Endothelial cell of umbilical vein (primary cell): ENCODE measurements at regions not wholly inside any gene's neighbourhood (a gene's known extent, or its start where the extent isn't known, plus 50 kb on each side); places are given as distances from the start of the nearest gene placed in this dataset.

Experiments
- BruUV-seq: library from RNA; stranded (reverse); fragments of 400-500 nt; replicated peaks from 2 replicates; lab custom pipeline; 2021; lab: Mats Ljungman, UMichigan
- CTCF ChIA-PET: fragments of 300-600, 350-600 bp; sonication (Branson Sonifier 250); formaldehyde crosslinking; loops from one replicate; lab custom pipeline; 2021; ENCODE audit warnings: antibody characterized with exemption, inconsistent platforms; lab: Charles Lee
- POLR2A ChIA-PET: fragments of 300-600, 350-600 bp; sonication (Branson Sonifier 250); formaldehyde crosslinking; loops from one replicate; lab custom pipeline; 2021; ENCODE audit warnings: antibody characterized with exemption, inconsistent platforms; lab: Charles Lee
- DNase-seq: peaks from one replicate; pipeline ENCODE4 v3.0.0-alpha.2; 2011; ENCODE audit warnings: low read depth, low spot score
- FAIRE-seq: peaks from 2 replicates; lab custom pipeline; 2011; peaks lifted over from hg19 to GRCh38; lab: Jason Lieb, UNC
- H2AFZ ChIP-seq: 2 replicates; pipeline ENCODE4 v1.6.0; 2012; ENCODE audit warnings: low read depth, low read length, control low read depth, inconsistent platforms
- H3K27ac ChIP-seq: 2 replicates; pipeline ENCODE4 v1.5.1; 2011; ENCODE audit warnings: low read depth, mild to moderate bottlenecking, control low read depth, low read length, moderate library complexity; ENCODE audit not compliant: insufficient read depth
- H3K27me3 ChIP-seq, 2 experiments: 2 replicates each; pipeline versions ENCODE4 v1.6.0 to v1.6.1; 2011; ENCODE audit warnings: low read length in 2 of 2, mixed read lengths in 1 of 2; ENCODE audit not compliant: control insufficient read depth in 2 of 2, insufficient read depth in 2 of 2
- H3K36me3 ChIP-seq, 2 experiments: 2 replicates in 1 of 2; 3 replicates in 1 of 2; pipeline ENCODE4 v1.5.1; 2011; ENCODE audit warnings: low read length in 2 of 2, mild to moderate bottlenecking in 1 of 2, moderate library complexity in 1 of 2; ENCODE audit not compliant: control insufficient read depth in 2 of 2, insufficient read depth in 2 of 2; ENCODE audit errors: extremely low read depth in 1 of 2
- H3K4me1 ChIP-seq: 3 replicates; pipeline ENCODE4 v1.5.1; 2011; ENCODE audit warnings: mild to moderate bottlenecking, low read length; ENCODE audit not compliant: control insufficient read depth, insufficient read depth; ENCODE audit errors: extremely low read depth
- H3K4me2 ChIP-seq: 2 replicates; pipeline ENCODE4 v1.6.1; 2011; ENCODE audit warnings: low read length, control low read depth, mixed read lengths; ENCODE audit not compliant: insufficient read depth
- H3K4me3 ChIP-seq, 3 experiments: fragments of 200-600 bp in 1 of 3; sonication (generic), shearing (Covaris generic) in 1 of 3; replicated peaks in 1 of 3; 2 replicates each; pipeline ENCODE4 v1.5.1; 2011 to 2016; ENCODE audit warnings: control low read depth in 3 of 3, low read length in 3 of 3, mild to moderate bottlenecking in 2 of 3, inconsistent platforms in 1 of 3, low read depth in 1 of 3, moderate library complexity in 1 of 3; ENCODE audit not compliant: insufficient read depth in 1 of 3
- H3K79me2 ChIP-seq: 2 replicates; pipeline ENCODE4 v1.6.0; 2012; ENCODE audit warnings: low read length, inconsistent platforms; ENCODE audit not compliant: control insufficient read depth, insufficient read depth
- H3K9ac ChIP-seq: replicated peaks from 2 replicates; pipeline ENCODE3; 2011; ENCODE audit warnings: low read length, control low read depth; ENCODE audit not compliant: insufficient read depth; ENCODE audit errors: extremely low read depth
- H3K9me1 ChIP-seq: replicated peaks from 3 replicates; pipeline ENCODE4 v1.6.0; 2011; ENCODE audit warnings: mild to moderate bottlenecking, low read length; ENCODE audit not compliant: control insufficient read depth, insufficient read depth; ENCODE audit errors: extremely low read depth
- H3K9me3 ChIP-seq: replicated peaks from 2 replicates; pipeline ENCODE4 v1.5.1; 2012; ENCODE audit warnings: low read length, inconsistent platforms; ENCODE audit not compliant: control insufficient read depth, insufficient read depth
- H4K20me1 ChIP-seq: replicated peaks from 2 replicates; pipeline ENCODE3; 2011; ENCODE audit warnings: mild to moderate bottlenecking, low read length; ENCODE audit not compliant: control insufficient read depth, insufficient read depth; ENCODE audit errors: extremely low read depth
- CTCF ChIP-seq, 2 donors: IDR thresholded peaks; 1 replicate in 1 of 2; 2 replicates in 1 of 2; pipeline ENCODE4 v1.5.1; 2011; ENCODE audit warnings: low read length in 2 of 2, mild to moderate bottlenecking in 2 of 2, moderate library complexity in 2 of 2, control low read depth in 1 of 2, inconsistent platforms in 1 of 2, low read depth in 1 of 2; ENCODE audit not compliant: insufficient read depth in 1 of 2; ENCODE audit errors: extremely low read depth in 1 of 2
- EZH2 ChIP-seq: IDR thresholded peaks from 2 replicates; pipeline ENCODE4 v1.6.1; 2012; ENCODE audit warnings: borderline replicate concordance, low read depth, mild to moderate bottlenecking, moderate library complexity, low read length, inconsistent platforms; ENCODE audit not compliant: severe bottlenecking
- FOS ChIP-seq: IDR thresholded peaks from 2 replicates; pipeline ENCODE4 v1.6.1; 2011; ENCODE audit warnings: mild to moderate bottlenecking, low read length, moderate library complexity, borderline replicate concordance; ENCODE audit not compliant: insufficient read depth
- GATA2 ChIP-seq: IDR thresholded peaks from 2 replicates; pipeline ENCODE4 v1.7.0; 2011; ENCODE audit warnings: low read depth, mild to moderate bottlenecking, moderate library complexity, mixed read lengths, low read length; ENCODE audit not compliant: insufficient read length, insufficient read depth
- JUN ChIP-seq: IDR thresholded peaks from 2 replicates; pipeline ENCODE4 v1.6.1; 2011; ENCODE audit warnings: borderline replicate concordance, low read depth; ENCODE audit not compliant: insufficient read length, insufficient read depth
- MAX ChIP-seq: IDR thresholded peaks from 2 replicates; pipeline ENCODE4 v1.6.1; 2011; ENCODE audit not compliant: insufficient read depth, insufficient read length
- MYC ChIP-seq: IDR thresholded peaks from one replicate; pipeline ENCODE4 v1.6.1; 2011; ENCODE audit warnings: mild to moderate bottlenecking, low read depth, low read length
- POLR2A ChIP-seq: IDR thresholded peaks from 2 replicates; pipeline ENCODE4 v1.6.1; 2012; ENCODE audit warnings: low read depth, mild to moderate bottlenecking, control low read depth, low read length
- POLR2AphosphoS5 ChIP-seq: IDR thresholded peaks from 2 replicates; pipeline ENCODE4 v1.6.1; 2012; ENCODE audit warnings: low read depth, mild to moderate bottlenecking, control low read depth, low read length, moderate library complexity; ENCODE audit not compliant: insufficient read depth
- dilution Hi-C: fragments of 300-500 bp; cut with MboI; formaldehyde crosslinking; loops from one replicate; pipeline ENCODE4 v1.15.0; 2019; ENCODE audit warnings: low sequenced_read_pairs; ENCODE audit not compliant: extremely low pct_ligation_motif_present
- intact Hi-C: fragments of 100-400 bp; cut with micrococcal nuclease; formaldehyde crosslinking; loops from one replicate; pipeline ENCODE4 v1.10.0; 2022

GRCh38 chr9:86526021-86526420 is 171.8 kb upstream of the TUT7 start:
- Histone ChIP-seq H4K20me1 (no peaks in the 10 kb centered on the region), H3K9ac (no peak overlapping the region), H3K79me2 (no peaks in the 10 kb centered on the region), H3K9me1 (no peaks in the 10 kb centered on the region), H3K4me1 (no peaks in the 10 kb centered on the region), H3K4me2 (no peak overlapping the region), H2AFZ (no peak overlapping the region), H3K27me3 (no peaks in the 10 kb centered on the region), H3K36me3 (no peaks in the 10 kb centered on the region), H3K27ac (no peak overlapping the region), H3K4me3 (no peak overlapping the region), H3K9me3 (no peaks in the 10 kb centered on the region)
- CTCF ChIA-PET = no interaction called here
- TF ChIP-seq EZH2 (no peak), GATA2 (no peak), MYC (no peak), POLR2A (no peak), JUN (no peak), CTCF (IDR thresholded peaks at IDR 0.05; ENCODE audit: extremely low read depth in 1 of 2, insufficient read depth in 1 of 2, low read depth in 1 of 2, low read length in 2 of 2) (no peak), FOS (no peak), MAX (no peak), POLR2AphosphoS5 (no peak)
- POLR2A ChIA-PET = no interaction called here
- dilution Hi-C loops (no loop called here), intact Hi-C loops (no loop called here)
- FAIRE-seq (no peak), DNase-seq (no peak)
- no TSS peak for BruUV-seq
